ENCODE measurements at regions not wholly inside any gene's neighbourhood (a gene's known extent, or its start where the extent isn't known, plus 50 kb on each side); places are given as distances from the start of the nearest gene placed in this dataset.

DNA sequence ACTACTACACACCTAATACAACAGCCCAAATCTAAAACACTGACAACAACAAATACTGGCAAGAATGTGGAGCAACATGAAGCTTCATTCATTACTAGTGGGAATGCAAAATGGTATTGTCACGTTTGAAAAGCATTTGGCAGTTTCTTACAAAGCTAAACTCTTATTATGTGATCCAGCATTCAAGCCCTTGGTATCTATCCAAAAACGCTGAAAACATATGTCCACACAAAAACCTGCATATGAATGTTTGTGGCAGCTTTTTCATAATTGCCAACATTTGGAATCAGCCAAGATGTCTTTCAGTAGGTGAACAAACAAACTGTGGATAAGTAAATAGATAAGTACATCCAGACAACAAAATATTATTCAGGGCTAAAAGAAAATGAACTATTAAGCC, 501.1 kb upstream of the KIF2B start:
- Histone ChIP-seq H3K27me3 (ENCODE audit: insufficient read depth) (no peaks in the 10 kb centered on the region), H3K9me2 (ENCODE audit: insufficient read depth) (no peaks in the 10 kb centered on the region), H3F3A (replicated peaks; ENCODE audit: low read depth) (no peaks in the 10 kb centered on the region), H3K36me3 (ENCODE audit: insufficient read depth) (no peaks in the 10 kb centered on the region), H4K20me1 (replicated peaks; ENCODE audit: insufficient read depth) (no peaks in the 10 kb centered on the region), H3K79me2 (replicated peaks; ENCODE audit: insufficient read depth) (no peaks in the 10 kb centered on the region), H3K4me1 (ENCODE audit: insufficient read depth) (no peaks in the 10 kb centered on the region), H3K27ac (ENCODE audit: low read depth) (no peak overlapping the region), H3K4me2 (no peak overlapping the region), H2AFZ (no peak overlapping the region), H3K4me3 (no peak overlapping the region)
- Mint-ChIP-seq H3K36me3 (ENCODE audit: low read depth) (peaks cover 7% of the 10 kb centered on the region; the same call in 2 of the 3 replicates), H3K9me3 (peaks cover 7% of the 10 kb centered on the region), H3K4me3 (no peak overlapping the region), H3K4me1 (no peaks in the 10 kb centered on the region), H3K27ac (no peak overlapping the region), H3K27me3 (ENCODE audit: insufficient read depth, low read depth, poor library complexity) (no peaks in the 10 kb centered on the region)
- DNase-seq (ENCODE audit: low spot score): no peak
- TF ChIP-seq CREB1 (CRISPR knock-in tag; IDR thresholded peaks at IDR 0.05; ENCODE audit: low read depth): no peak
- no peak for TF ChIP-seq EZH2phosphoT487 (IDR thresholded peaks at IDR 0.05; ENCODE audit: unreplicated experiment)
- TF ChIP-seq JUNB (IDR thresholded peaks at IDR 0.05; ENCODE audit: unreplicated experiment): no peak
- no peak for TF ChIP-seq ZNF114 (CRISPR knock-in tag; IDR thresholded peaks at IDR 0.05)
- TF ChIP-seq, protein P1, sequence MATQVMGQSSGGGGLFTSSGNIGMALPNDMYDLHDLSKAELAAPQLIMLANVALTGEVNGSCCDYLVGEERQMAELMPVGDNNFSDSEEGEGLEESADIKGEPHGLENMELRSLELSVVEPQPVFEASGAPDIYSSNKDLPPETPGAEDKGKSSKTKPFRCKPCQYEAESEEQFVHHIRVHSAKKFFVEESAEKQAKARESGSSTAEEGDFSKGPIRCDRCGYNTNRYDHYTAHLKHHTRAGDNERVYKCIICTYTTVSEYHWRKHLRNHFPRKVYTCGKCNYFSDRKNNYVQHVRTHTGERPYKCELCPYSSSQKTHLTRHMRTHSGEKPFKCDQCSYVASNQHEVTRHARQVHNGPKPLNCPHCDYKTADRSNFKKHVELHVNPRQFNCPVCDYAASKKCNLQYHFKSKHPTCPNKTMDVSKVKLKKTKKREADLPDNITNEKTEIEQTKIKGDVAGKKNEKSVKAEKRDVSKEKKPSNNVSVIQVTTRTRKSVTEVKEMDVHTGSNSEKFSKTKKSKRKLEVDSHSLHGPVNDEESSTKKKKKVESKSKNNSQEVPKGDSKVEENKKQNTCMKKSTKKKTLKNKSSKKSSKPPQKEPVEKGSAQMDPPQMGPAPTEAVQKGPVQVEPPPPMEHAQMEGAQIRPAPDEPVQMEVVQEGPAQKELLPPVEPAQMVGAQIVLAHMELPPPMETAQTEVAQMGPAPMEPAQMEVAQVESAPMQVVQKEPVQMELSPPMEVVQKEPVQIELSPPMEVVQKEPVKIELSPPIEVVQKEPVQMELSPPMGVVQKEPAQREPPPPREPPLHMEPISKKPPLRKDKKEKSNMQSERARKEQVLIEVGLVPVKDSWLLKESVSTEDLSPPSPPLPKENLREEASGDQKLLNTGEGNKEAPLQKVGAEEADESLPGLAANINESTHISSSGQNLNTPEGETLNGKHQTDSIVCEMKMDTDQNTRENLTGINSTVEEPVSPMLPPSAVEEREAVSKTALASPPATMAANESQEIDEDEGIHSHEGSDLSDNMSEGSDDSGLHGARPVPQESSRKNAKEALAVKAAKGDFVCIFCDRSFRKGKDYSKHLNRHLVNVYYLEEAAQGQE (IDR thresholded peaks at IDR 0.05; ENCODE audit: unreplicated experiment): no peak
- TF ChIP-seq NANOG (IDR thresholded peaks at IDR 0.05; ENCODE audit: borderline replicate concordance): no peak
- TF ChIP-seq, protein P2, sequence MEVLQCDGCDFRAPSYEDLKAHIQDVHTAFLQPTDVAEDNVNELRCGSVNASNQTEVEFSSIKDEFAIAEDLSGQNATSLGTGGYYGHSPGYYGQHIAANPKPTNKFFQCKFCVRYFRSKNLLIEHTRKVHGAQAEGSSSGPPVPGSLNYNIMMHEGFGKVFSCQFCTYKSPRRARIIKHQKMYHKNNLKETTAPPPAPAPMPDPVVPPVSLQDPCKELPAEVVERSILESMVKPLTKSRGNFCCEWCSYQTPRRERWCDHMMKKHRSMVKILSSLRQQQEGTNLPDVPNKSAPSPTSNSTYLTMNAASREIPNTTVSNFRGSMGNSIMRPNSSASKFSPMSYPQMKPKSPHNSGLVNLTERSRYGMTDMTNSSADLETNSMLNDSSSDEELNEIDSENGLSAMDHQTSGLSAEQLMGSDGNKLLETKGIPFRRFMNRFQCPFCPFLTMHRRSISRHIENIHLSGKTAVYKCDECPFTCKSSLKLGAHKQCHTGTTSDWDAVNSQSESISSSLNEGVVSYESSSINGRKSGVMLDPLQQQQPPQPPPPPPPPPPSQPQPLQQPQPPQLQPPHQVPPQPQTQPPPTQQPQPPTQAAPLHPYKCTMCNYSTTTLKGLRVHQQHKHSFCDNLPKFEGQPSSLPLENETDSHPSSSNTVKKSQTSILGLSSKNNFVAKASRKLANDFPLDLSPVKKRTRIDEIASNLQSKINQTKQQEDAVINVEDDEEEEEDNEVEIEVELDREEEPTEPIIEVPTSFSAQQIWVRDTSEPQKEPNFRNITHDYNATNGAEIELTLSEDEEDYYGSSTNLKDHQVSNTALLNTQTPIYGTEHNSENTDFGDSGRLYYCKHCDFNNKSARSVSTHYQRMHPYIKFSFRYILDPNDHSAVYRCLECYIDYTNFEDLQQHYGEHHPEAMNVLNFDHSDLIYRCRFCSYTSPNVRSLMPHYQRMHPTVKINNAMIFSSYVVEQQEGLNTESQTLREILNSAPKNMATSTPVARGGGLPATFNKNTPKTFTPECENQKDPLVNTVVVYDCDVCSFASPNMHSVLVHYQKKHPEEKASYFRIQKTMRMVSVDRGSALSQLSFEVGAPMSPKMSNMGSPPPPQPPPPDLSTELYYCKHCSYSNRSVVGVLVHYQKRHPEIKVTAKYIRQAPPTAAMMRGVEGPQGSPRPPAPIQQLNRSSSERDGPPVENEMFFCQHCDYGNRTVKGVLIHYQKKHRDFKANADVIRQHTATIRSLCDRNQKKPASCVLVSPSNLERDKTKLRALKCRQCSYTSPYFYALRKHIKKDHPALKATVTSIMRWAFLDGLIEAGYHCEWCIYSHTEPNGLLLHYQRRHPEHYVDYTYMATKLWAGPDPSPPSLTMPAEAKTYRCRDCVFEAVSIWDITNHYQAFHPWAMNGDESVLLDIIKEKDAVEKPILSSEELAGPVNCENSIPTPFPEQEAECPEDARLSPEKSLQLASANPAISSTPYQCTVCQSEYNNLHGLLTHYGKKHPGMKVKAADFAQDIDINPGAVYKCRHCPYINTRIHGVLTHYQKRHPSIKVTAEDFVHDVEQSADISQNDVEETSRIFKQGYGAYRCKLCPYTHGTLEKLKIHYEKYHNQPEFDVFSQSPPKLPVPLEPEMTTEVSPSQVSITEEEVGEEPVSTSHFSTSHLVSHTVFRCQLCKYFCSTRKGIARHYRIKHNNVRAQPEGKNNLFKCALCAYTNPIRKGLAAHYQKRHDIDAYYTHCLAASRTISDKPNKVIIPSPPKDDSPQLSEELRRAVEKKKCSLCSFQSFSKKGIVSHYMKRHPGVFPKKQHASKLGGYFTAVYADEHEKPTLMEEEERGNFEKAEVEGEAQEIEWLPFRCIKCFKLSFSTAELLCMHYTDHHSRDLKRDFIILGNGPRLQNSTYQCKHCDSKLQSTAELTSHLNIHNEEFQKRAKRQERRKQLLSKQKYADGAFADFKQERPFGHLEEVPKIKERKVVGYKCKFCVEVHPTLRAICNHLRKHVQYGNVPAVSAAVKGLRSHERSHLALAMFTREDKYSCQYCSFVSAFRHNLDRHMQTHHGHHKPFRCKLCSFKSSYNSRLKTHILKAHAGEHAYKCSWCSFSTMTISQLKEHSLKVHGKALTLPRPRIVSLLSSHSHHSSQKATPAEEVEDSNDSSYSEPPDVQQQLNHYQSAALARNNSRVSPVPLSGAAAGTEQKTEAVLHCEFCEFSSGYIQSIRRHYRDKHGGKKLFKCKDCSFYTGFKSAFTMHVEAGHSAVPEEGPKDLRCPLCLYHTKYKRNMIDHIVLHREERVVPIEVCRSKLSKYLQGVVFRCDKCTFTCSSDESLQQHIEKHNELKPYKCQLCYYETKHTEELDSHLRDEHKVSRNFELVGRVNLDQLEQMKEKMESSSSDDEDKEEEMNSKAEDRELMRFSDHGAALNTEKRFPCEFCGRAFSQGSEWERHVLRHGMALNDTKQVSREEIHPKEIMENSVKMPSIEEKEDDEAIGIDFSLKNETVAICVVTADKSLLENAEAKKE (CRISPR knock-in tag; IDR thresholded peaks at IDR 0.05): no peak
- TF ChIP-seq POLR2AphosphoS5 (IDR thresholded peaks at IDR 0.05; ENCODE audit: low read depth): no peak
- TF ChIP-seq, protein P3, sequence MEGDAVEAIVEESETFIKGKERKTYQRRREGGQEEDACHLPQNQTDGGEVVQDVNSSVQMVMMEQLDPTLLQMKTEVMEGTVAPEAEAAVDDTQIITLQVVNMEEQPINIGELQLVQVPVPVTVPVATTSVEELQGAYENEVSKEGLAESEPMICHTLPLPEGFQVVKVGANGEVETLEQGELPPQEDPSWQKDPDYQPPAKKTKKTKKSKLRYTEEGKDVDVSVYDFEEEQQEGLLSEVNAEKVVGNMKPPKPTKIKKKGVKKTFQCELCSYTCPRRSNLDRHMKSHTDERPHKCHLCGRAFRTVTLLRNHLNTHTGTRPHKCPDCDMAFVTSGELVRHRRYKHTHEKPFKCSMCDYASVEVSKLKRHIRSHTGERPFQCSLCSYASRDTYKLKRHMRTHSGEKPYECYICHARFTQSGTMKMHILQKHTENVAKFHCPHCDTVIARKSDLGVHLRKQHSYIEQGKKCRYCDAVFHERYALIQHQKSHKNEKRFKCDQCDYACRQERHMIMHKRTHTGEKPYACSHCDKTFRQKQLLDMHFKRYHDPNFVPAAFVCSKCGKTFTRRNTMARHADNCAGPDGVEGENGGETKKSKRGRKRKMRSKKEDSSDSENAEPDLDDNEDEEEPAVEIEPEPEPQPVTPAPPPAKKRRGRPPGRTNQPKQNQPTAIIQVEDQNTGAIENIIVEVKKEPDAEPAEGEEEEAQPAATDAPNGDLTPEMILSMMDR (conservative IDR thresholded peaks at IDR 0.05; ENCODE audit: low read depth in 2 of 2): no peak
- TF ChIP-seq EZH2 (IDR thresholded peaks at IDR 0.05; ENCODE audit: low read depth, unreplicated experiment): no peak
- no peak for TF ChIP-seq ZNF331 (CRISPR knock-in tag; IDR thresholded peaks at IDR 0.05; ENCODE audit: low read depth)
- TF ChIP-seq STAT1 (IDR thresholded peaks at IDR 0.05; ENCODE audit: unreplicated experiment): no peak
- no peak for ATAC-seq

Measured in GM23338 (cell line).